ENCODE measurements at regions not wholly inside any gene's neighbourhood (a gene's known extent, or its start where the extent isn't known, plus 50 kb on each side); places are given as distances from the start of the nearest gene placed in this dataset.
"Not testable (repeated sequence)": the region's sequence is repeated elsewhere in the genome, so short reads cannot be mapped to it uniquely, and the experiment has no call there.

GRCh38 chrX:77123917-77124316 is 323.3 kb upstream of the FGF16 start:
- not testable (repeated sequence) for TF ChIP-seq CTCF, POLR2A, POLR2AphosphoS5, EP300 (IDR thresholded peaks at IDR 0.05)
